Caco-2 (cell line): ENCODE measurements at regions not wholly inside any gene's neighbourhood (a gene's known extent, or its start where the extent isn't known, plus 50 kb on each side); places are given as distances from the start of the nearest gene placed in this dataset.

Experiments used
- BruUV-seq: library from RNA; stranded (reverse); fragments of 400-500 nt; replicated peaks from 2 replicates; lab custom pipeline; 2021; lab: Mats Ljungman, UMichigan
- CTCF ChIA-PET: fragments of 300-600 bp; sonication (Branson Sonifier 250); formaldehyde crosslinking; loops from one replicate; lab custom pipeline; 2022; ENCODE audit warnings: antibody characterized with exemption; lab: Charles Lee
- POLR2A ChIA-PET: fragments of 300-600 bp; sonication (Branson Sonifier 250); formaldehyde crosslinking; loops from one replicate; lab custom pipeline; 2022; ENCODE audit warnings: antibody characterized with exemption; lab: Charles Lee
- DNase-seq, 2 experiments: peaks; one replicate each; pipeline versions ENCODE4 v3.0.0 to v3.0.0-alpha.2; 2020 to 2022
- H3K27me3 ChIP-seq: replicated peaks from 2 replicates; pipeline ENCODE4 v1.6.0; 2011; ENCODE audit warnings: low read length; ENCODE audit not compliant: control insufficient read depth, insufficient read depth
- H3K36me3 ChIP-seq: 2 replicates; pipeline ENCODE4 v1.5.1; 2011; ENCODE audit warnings: low read length; ENCODE audit not compliant: control insufficient read depth, insufficient read depth
- H3K4me1 ChIP-seq: fragments of 250-450 bp; sonication (Bioruptor Pico); 2 replicates; pipeline ENCODE4 v1.5.1; 2020; ENCODE audit warnings: mild to moderate bottlenecking
- H3K4me3 ChIP-seq: 2 replicates; pipeline ENCODE4 v1.5.1; 2011; ENCODE audit warnings: low read depth, mild to moderate bottlenecking, control low read depth, low read length
- H3K9me3 ChIP-seq: fragments of 250-450 bp; sonication (Bioruptor Pico); 2 replicates; pipeline ENCODE4 v1.5.1; 2020; ENCODE audit warnings: mild to moderate bottlenecking, moderate library complexity
- H3K27ac Mint-ChIP-seq: one replicate; pipeline ENCODE4 v1.8.0; 2022; ENCODE audit warnings: mixed read lengths; ENCODE audit not compliant: unreplicated experiment
- H3K27me3 Mint-ChIP-seq: one replicate; pipeline ENCODE4 v1.8.0; 2022; ENCODE audit warnings: mixed read lengths; ENCODE audit not compliant: insufficient read depth, unreplicated experiment
- H3K36me3 Mint-ChIP-seq: one replicate; pipeline ENCODE4 v1.8.0; 2022; ENCODE audit warnings: mild to moderate bottlenecking, mixed read lengths; ENCODE audit not compliant: insufficient read depth, unreplicated experiment
- H3K4me1 Mint-ChIP-seq: one replicate; pipeline ENCODE4 v1.8.0; 2022; ENCODE audit warnings: low read depth, mixed read lengths; ENCODE audit not compliant: unreplicated experiment
- H3K4me3 Mint-ChIP-seq: one replicate; pipeline ENCODE4 v1.8.0; 2022; ENCODE audit warnings: mild to moderate bottlenecking, moderate library complexity, mixed read lengths; ENCODE audit not compliant: unreplicated experiment
- H3K9me3 Mint-ChIP-seq: one replicate; pipeline ENCODE4 v1.8.0; 2022; ENCODE audit warnings: mixed read lengths; ENCODE audit not compliant: unreplicated experiment
- intact Hi-C: fragments of 100-400 bp; cut with micrococcal nuclease; formaldehyde crosslinking; loops from one replicate; pipeline ENCODE4 v1.10.0; 2022; ENCODE audit not compliant: unreplicated experiment
- TF ChIP-seq, protein P1 (sequence below), 2 experiments: fragments of 200-600 bp in 1 of 2; IDR thresholded peaks; 1 replicate in 1 of 2; 2 replicates in 1 of 2; pipeline versions ENCODE4 v1.5.1 to v1.8.0; 2011 to 2022; ENCODE audit warnings: antibody characterized with exemption in 1 of 2, control low read depth in 1 of 2, inconsistent platforms in 1 of 2, low read depth in 1 of 2, low read length in 1 of 2, mild to moderate bottlenecking in 1 of 2, moderate library complexity in 1 of 2; ENCODE audit not compliant: insufficient read depth in 1 of 2, severe bottlenecking in 1 of 2, unreplicated experiment in 1 of 2

DNA sequence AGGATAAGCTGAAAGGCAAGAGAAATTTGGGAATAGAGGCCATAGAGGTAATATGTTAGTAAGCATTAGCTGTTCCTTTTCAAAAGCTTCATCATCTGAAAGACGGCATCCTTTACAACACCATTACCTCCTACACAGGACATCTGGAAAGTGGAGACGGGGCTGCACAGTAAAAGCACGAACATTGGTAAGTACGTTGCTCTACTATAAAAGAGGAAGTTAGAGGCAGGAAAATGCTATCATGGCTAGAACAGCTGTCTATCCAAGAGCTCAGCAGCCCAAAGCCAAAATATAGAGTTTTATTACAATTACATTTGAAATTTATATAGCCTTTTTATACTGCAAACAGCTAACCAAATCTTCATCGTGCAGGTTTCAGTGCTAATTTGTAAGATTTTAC is 172.3 kb upstream of the GRIP1 start:
- Histone ChIP-seq H3K36me3 (no peaks in the 10 kb centered on the region), H3K27me3 (no peaks in the 10 kb centered on the region), H3K4me3 (no peak overlapping the region), H3K9me3 (no peaks in the 10 kb centered on the region), H3K4me1 (no peaks in the 10 kb centered on the region)
- Mint-ChIP-seq H3K4me3 (no peak overlapping the region), H3K27me3 (peaks cover 5% of the 10 kb centered on the region), H3K4me1 (no peaks in the 10 kb centered on the region), H3K27ac (no peak overlapping the region), H3K36me3 (no peaks in the 10 kb centered on the region), H3K9me3 (no peaks in the 10 kb centered on the region)
- ChIA-PET CTCF (no interaction called here), POLR2A (no interaction called here)
- no TSS peak for BruUV-seq
- DNase-seq: no peak
- TF ChIP-seq, protein P1, sequence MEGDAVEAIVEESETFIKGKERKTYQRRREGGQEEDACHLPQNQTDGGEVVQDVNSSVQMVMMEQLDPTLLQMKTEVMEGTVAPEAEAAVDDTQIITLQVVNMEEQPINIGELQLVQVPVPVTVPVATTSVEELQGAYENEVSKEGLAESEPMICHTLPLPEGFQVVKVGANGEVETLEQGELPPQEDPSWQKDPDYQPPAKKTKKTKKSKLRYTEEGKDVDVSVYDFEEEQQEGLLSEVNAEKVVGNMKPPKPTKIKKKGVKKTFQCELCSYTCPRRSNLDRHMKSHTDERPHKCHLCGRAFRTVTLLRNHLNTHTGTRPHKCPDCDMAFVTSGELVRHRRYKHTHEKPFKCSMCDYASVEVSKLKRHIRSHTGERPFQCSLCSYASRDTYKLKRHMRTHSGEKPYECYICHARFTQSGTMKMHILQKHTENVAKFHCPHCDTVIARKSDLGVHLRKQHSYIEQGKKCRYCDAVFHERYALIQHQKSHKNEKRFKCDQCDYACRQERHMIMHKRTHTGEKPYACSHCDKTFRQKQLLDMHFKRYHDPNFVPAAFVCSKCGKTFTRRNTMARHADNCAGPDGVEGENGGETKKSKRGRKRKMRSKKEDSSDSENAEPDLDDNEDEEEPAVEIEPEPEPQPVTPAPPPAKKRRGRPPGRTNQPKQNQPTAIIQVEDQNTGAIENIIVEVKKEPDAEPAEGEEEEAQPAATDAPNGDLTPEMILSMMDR (IDR thresholded peaks at IDR 0.05; ENCODE audit: insufficient read depth in 1 of 2, low read depth in 1 of 2, low read length in 1 of 2, severe bottlenecking in 1 of 2, unreplicated experiment in 1 of 2): no peak
- intact Hi-C loops: no loop called here

DNA sequence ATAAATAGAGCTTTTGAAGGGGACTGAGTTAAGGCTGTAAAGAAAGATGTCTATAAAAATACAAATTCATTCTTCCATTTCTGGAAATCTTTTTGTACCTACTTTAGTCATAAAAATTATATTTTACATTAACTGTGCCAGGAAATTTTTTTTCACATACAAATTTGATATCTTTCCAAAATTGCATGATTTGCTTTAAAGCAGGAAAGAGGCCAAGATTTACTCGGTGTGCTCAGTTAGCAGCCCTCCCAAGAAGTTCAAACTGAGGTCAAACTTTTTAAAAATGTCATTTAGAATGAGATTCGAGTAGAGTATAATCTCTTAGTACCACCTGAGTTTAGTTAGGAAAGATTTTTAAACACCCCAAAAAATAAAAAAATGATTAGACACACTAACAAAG is 173.2 kb upstream of the GRIP1 start:
- DNase-seq: no peak
- Mint-ChIP-seq H3K27ac (no peak overlapping the region), H3K4me1 (no peaks in the 10 kb centered on the region), H3K27me3 (peaks cover 5% of the 10 kb centered on the region), H3K4me3 (no peak overlapping the region), H3K36me3 (no peaks in the 10 kb centered on the region), H3K9me3 (no peaks in the 10 kb centered on the region)
- ChIA-PET POLR2A (no interaction called here), CTCF (no interaction called here)
- intact Hi-C loops: no loop called here
- no peaks in the 10 kb centered on the region for H3K4me1 ChIP-seq
- no TSS peak for BruUV-seq
- H3K4me3 ChIP-seq: no peak overlapping the region
- no peaks in the 10 kb centered on the region for H3K27me3 ChIP-seq
- no peaks in the 10 kb centered on the region for H3K36me3 ChIP-seq
- H3K9me3 ChIP-seq: no peaks in the 10 kb centered on the region
- TF ChIP-seq, protein P1 (IDR thresholded peaks at IDR 0.05; ENCODE audit: insufficient read depth in 1 of 2, low read depth in 1 of 2, low read length in 1 of 2, severe bottlenecking in 1 of 2, unreplicated experiment in 1 of 2): no peak

DNA sequence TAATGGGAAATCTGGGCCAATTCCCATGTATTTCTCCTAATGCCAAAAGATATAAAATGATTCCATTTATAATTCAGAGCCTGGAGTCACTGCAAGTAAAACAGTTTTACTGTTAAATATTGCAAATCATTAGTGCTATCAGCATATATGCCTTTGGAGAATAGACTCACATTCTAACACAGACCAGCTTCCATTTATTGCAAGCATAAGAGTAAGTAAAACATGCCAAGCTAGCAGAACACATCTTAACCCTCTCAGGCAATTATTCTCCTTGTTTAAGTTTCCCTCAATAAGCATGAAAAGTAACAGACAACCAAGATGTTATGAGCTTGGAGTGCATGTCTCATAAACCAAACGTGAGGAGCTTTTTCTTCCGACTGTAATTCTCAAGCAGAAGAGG is 173.9 kb upstream of the GRIP1 start:
- CTCF ChIA-PET: no interaction called here
- no peaks in the 10 kb centered on the region for H3K4me1 Mint-ChIP-seq
- no TSS peak for BruUV-seq
- H3K27me3 ChIP-seq: no peaks in the 10 kb centered on the region
- H3K27ac Mint-ChIP-seq: no peak overlapping the region
- DNase-seq: no peak
- no peaks in the 10 kb centered on the region for H3K9me3 Mint-ChIP-seq
- no peaks in the 10 kb centered on the region for H3K9me3 ChIP-seq
- intact Hi-C loops: no loop called here
- H3K4me3 ChIP-seq: no peak overlapping the region
- H3K4me3 Mint-ChIP-seq: no peak overlapping the region
- peaks cover 5% of the 10 kb centered on the region for H3K27me3 Mint-ChIP-seq
- no peaks in the 10 kb centered on the region for H3K36me3 Mint-ChIP-seq
- POLR2A ChIA-PET: no interaction called here
- H3K36me3 ChIP-seq: no peaks in the 10 kb centered on the region
- no peaks in the 10 kb centered on the region for H3K4me1 ChIP-seq
- TF ChIP-seq, protein P1 (IDR thresholded peaks at IDR 0.05; ENCODE audit: insufficient read depth in 1 of 2, low read depth in 1 of 2, low read length in 1 of 2, severe bottlenecking in 1 of 2, unreplicated experiment in 1 of 2): no peak
